Omental fat pad (tissue), 3 donors: ENCODE measurements at regions not wholly inside any gene's neighbourhood (a gene's known extent, or its start where the extent isn't known, plus 50 kb on each side); places are given as distances from the start of the nearest gene placed in this dataset.

Experiments
- ATAC-seq: fragments of 150-250 bp; one replicate; pipeline ENCODE4 v1.9.1; 2016; ENCODE audit warnings: mild to moderate bottlenecking, moderate library complexity; ENCODE audit not compliant: low FRiP score
- DNase-seq: peaks from one replicate; pipeline ENCODE4 v3.0.0-alpha.2; 2019; ENCODE audit warnings: low spot score
- TF ChIP-seq, protein P1 (sequence below), 3 donors: fragments of 450-650 bp; IDR thresholded peaks; one replicate each; pipeline ENCODE4 v1.5.1; 2016 to 2017; ENCODE audit warnings: antibody characterized with exemption in 3 of 3, mild to moderate bottlenecking in 3 of 3, moderate library complexity in 2 of 3

DNA sequence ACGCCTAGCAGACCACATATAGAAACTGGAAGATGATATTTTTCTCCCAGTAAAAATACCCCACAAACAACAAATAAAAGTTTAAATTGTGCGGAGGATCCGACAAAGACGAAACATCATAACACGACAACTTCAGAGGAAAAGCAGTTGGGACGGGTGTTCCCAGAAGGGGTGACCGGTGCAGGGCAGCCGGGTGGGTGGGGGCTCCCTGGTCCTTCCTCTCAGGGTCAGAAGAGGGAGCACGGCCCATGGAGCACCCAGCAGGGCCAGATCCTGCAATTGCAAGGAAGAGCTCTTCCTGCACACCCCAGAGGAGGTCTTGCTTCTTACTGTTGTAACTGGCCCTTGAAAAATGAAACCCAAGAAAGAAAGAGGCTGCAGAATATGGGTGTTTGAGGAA, 608.5 kb upstream of the MKI67 start:
- DNase-seq (no peak), ATAC-seq (no peak)
- TF ChIP-seq, protein P1, sequence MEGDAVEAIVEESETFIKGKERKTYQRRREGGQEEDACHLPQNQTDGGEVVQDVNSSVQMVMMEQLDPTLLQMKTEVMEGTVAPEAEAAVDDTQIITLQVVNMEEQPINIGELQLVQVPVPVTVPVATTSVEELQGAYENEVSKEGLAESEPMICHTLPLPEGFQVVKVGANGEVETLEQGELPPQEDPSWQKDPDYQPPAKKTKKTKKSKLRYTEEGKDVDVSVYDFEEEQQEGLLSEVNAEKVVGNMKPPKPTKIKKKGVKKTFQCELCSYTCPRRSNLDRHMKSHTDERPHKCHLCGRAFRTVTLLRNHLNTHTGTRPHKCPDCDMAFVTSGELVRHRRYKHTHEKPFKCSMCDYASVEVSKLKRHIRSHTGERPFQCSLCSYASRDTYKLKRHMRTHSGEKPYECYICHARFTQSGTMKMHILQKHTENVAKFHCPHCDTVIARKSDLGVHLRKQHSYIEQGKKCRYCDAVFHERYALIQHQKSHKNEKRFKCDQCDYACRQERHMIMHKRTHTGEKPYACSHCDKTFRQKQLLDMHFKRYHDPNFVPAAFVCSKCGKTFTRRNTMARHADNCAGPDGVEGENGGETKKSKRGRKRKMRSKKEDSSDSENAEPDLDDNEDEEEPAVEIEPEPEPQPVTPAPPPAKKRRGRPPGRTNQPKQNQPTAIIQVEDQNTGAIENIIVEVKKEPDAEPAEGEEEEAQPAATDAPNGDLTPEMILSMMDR (IDR thresholded peaks at IDR 0.05), result no peak

DNA sequence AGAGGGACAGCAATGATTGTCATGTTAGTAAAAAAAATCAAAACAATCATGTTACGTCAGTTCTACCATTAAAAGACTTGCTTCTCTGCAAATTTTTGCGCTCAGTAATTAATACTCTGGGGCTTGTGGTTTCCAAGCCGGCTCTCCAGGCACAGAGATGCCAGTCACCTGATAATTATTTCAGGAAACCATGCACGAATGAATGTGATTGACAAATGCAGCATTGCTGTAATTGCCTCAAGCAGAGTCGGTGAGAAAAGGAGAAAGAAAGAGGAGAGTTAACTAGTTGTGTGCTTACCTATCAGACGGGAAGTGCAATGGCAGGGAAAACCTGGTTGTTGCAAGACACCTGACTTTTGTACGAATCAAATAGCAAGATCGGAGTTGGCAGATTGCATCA, 609.8 kb upstream of the MKI67 start:
- DNase-seq (no peak), ATAC-seq (no peak)
- TF ChIP-seq, protein P1 (IDR thresholded peaks at IDR 0.05), result no peak

DNA sequence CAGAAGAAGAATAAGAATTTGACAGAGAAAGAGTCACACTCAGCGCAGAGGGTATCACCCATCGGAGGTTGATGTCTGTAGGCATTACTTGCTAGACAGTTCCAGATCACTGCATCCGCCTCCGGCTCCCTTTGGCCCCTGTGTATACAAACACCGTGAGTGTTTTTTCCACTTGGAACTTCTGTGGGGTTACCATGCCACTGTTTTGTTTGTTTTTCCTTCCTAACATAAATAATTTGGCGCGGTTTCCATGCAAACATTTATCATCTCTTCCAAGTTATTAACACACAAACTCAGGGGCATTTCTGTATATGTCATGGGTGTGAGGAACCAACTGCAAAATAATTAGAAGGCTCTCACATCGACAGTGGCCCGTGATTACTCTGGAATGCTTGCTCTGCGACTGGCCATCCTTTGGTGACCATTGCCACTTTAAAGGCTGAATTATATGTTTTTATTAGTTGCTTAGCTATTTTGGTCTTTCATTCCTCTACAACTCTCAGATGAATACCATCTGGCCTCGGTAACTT, 612.2 kb upstream of the MKI67 start:
- ATAC-seq (no peak), DNase-seq (no peak)
- TF ChIP-seq, protein P1 (IDR thresholded peaks at IDR 0.05), result no peak

DNA sequence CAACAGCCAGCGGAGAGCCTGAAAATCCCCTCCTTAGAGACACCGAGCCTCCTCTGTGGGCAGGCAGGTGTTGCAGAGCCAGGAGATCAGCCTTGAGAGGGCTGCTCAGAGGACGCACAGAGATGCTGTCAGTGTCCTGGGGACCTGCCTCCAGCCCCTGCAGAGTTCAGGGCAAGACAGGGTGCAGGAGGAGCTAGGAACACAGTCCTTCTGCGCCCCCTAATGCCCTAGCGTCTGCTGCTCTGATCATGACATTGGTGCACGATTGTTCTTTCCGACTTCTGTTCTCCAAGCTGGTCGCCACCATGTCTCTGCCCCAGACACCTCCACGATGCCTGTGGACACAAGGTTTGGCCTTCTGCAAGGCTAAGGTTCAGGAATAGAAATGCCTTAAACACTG, 613.7 kb upstream of the MKI67 start:
- TF ChIP-seq, protein P1 (IDR thresholded peaks at IDR 0.05), result no peak
- ATAC-seq (no peak), DNase-seq (no peak)

DNA sequence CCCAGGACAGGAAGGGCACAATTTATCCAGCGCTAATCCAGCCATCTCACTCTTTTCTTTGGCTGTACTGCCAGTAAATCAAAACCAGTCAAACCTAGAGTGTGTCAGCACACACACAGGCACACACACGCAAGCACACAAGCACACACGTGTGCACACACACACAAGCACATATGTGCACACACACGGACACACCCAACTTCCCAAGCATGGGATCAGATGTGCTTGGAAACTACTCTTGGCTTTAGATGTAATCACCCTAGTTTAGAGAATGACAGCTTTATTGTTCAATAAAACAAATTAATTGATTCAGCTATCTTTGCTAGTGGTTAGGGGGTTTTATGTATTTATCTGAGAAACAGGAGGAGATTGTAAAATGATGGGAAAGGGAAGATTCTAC, 615.0 kb upstream of the MKI67 start:
- ATAC-seq (no peak), DNase-seq (no peak)
- TF ChIP-seq, protein P1 (IDR thresholded peaks at IDR 0.05), result no peak

DNA sequence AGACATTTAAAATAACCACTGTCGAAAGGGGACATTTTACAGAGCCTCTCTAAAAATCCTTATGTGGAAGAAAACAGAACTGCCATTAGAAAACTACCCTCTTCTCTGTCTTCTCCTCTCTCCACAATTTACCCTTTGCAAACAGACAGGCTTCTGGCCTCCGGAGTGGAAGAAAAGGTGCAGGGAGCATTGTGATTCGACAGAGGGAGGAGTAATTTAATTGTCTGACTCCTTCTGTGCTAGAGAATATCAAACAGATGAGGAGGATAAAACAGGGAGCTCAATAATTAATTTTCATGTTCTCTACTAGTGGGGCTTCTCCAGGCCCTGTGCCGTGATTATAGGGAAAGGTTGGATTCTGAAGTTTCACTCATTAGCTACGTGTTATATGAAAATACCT, 615.5 kb upstream of the MKI67 start:
- no peak for ATAC-seq

DNA sequence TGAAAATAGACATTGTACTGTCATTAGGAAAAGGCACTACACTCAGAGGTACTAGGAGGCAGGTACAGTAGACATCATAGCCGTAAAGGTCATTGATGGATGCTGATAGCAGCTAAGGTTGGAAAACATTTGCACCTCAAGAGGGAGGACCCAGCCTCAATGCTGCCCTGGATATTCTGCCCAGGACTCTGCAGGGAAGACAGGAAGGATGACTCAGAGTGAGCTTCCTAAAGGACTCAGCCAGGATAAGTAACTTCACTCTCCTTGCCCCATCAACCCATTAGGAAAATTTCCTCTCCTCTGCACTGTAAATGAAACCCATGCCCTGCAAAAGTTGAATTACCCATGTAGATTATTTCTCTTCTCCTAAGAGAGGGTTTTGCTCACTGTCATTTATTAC, 617.9 kb upstream of the MKI67 start:
- DNase-seq (no peak), ATAC-seq (no peak)
- TF ChIP-seq, protein P1 (IDR thresholded peaks at IDR 0.05), result no peak

More for the DNA sequence above, 615.5 kb upstream of the MKI67 start:
- TF ChIP-seq, protein P1 (IDR thresholded peaks at IDR 0.05), result no peak
- DNase-seq, result no peak
